ENCODE measurements at regions not wholly inside any gene's neighbourhood (a gene's known extent, or its start where the extent isn't known, plus 50 kb on each side); places are given as distances from the start of the nearest gene placed in this dataset.
A peak's percentile ranks its signal among the peaks of the same experiment; 100 is the strongest.

GRCh38 chr5:125551797-125552196 lies 805.4 kb upstream of the ZNF608 start:
- Histone ChIP-seq H3K4me3 (ENCODE audit: low read depth, low read length) (no peak overlapping the region), H3K36me3 (ENCODE audit: control insufficient read depth, insufficient read depth, low read length) (no peaks in the 10 kb centered on the region), H3K27ac (ENCODE audit: low read depth, low read length) (no peak overlapping the region), H3K27me3 (ENCODE audit: control insufficient read depth, insufficient read depth, low read length) (no peaks in the 10 kb centered on the region), H3K4me1 (ENCODE audit: control insufficient read depth, insufficient read depth, low read length) (peaks cover 4% of the 10 kb centered on the region), H3K9me3 (ENCODE audit: control insufficient read depth, insufficient read depth, low read length) (no peaks in the 10 kb centered on the region)
- DNase-seq (ENCODE audit: low read depth in 4 of 6, low spot score in 6 of 6): no peak
- WGBS (ENCODE audit: insufficient coverage): no CpG with 5 or more reads among the region's 4 CpGs

GRCh38 chr5:125552486-125552885 lies 806.0 kb upstream of the ZNF608 start:
- Histone ChIP-seq H3K4me1 (ENCODE audit: control insufficient read depth, insufficient read depth, low read length) (peaks cover 4% of the 10 kb centered on the region), H3K9me3 (ENCODE audit: control insufficient read depth, insufficient read depth, low read length) (no peaks in the 10 kb centered on the region), H3K36me3 (ENCODE audit: control insufficient read depth, insufficient read depth, low read length) (no peaks in the 10 kb centered on the region), H3K27ac (ENCODE audit: low read depth, low read length) (no peak overlapping the region), H3K27me3 (ENCODE audit: control insufficient read depth, insufficient read depth, low read length) (no peaks in the 10 kb centered on the region), H3K4me3 (ENCODE audit: low read depth, low read length) (no peak overlapping the region)
- no peak for DNase-seq (ENCODE audit: low read depth in 4 of 6, low spot score in 6 of 6)
- WGBS (ENCODE audit: insufficient coverage): 79% methylated on average over 1 of the region's 1 CpG

DNA sequence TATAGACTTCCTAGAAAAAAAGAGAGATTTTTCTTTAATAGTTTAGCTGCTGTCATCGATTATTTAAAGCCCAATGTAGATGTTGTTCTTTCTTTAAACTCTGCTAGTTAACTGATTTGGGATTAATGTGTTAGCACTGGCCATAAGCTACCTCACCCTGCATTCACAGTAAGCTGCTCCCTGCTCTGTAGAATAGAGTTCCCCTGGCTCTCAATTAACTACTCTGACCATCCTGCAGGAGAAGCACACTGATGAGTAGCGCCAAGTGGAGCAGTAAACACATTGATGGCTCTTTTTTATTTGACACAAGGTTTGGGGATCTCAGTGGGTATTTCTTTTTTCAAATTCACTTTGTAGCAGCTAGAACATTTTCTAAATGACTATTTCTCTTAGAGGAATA lies 807.9 kb upstream of the ZNF608 start:
- Histone ChIP-seq H3K36me3 (ENCODE audit: control insufficient read depth, insufficient read depth, low read length) (no peaks in the 10 kb centered on the region), H3K9me3 (ENCODE audit: control insufficient read depth, insufficient read depth, low read length) (no peaks in the 10 kb centered on the region), H3K27ac (ENCODE audit: low read depth, low read length) (no peak overlapping the region), H3K4me1 (ENCODE audit: control insufficient read depth, insufficient read depth, low read length) (peaks cover 4% of the 10 kb centered on the region), H3K4me3 (ENCODE audit: low read depth, low read length) (no peak overlapping the region), H3K27me3 (ENCODE audit: control insufficient read depth, insufficient read depth, low read length) (no peaks in the 10 kb centered on the region)
- DNase-seq (ENCODE audit: low read depth in 4 of 6, low spot score in 6 of 6): peak in 1 of 6 donors; percentile 17
- WGBS (ENCODE audit: insufficient coverage): no CpG with 5 or more reads among the region's 2 CpGs

- H3K27me3 ChIP-seq (ENCODE audit: control insufficient read depth, insufficient read depth, low read length): no peaks in the 10 kb centered on the region
- H3K9me3 ChIP-seq (ENCODE audit: control insufficient read depth, insufficient read depth, low read length): no peaks in the 10 kb centered on the region
- no peak for DNase-seq (ENCODE audit: low read depth in 4 of 6, low spot score in 6 of 6)
- H3K36me3 ChIP-seq (ENCODE audit: control insufficient read depth, insufficient read depth, low read length): no peaks in the 10 kb centered on the region
- peaks cover 4% of the 10 kb centered on the region for H3K4me1 ChIP-seq (ENCODE audit: control insufficient read depth, insufficient read depth, low read length)
- WGBS (ENCODE audit: insufficient coverage): no CpG with 5 or more reads among the region's 4 CpGs
- H3K27ac ChIP-seq (ENCODE audit: low read depth, low read length): no peak overlapping the region
- no peak overlapping the region for H3K4me3 ChIP-seq (ENCODE audit: low read depth, low read length)
These were observed 809.2 kb upstream of the ZNF608 start for GRCh38 chr5:125555591-125555990.

- no peaks in the 10 kb centered on the region for H3K36me3 ChIP-seq (ENCODE audit: control insufficient read depth, insufficient read depth, low read length)
- H3K4me3 ChIP-seq (ENCODE audit: low read depth, low read length): no peak overlapping the region
- no peaks in the 10 kb centered on the region for H3K9me3 ChIP-seq (ENCODE audit: control insufficient read depth, insufficient read depth, low read length)
- H3K27ac ChIP-seq (ENCODE audit: low read depth, low read length): no peak overlapping the region
- peak in 1 of 6 donors; percentile 16 for DNase-seq (ENCODE audit: low read depth in 4 of 6, low spot score in 6 of 6)
- no CpG with 5 or more reads among the region's 1 CpG for WGBS (ENCODE audit: insufficient coverage)
- no peaks in the 10 kb centered on the region for H3K27me3 ChIP-seq (ENCODE audit: control insufficient read depth, insufficient read depth, low read length)
- H3K4me1 ChIP-seq (ENCODE audit: control insufficient read depth, insufficient read depth, low read length): no peaks in the 10 kb centered on the region
These were observed 811.6 kb upstream of the ZNF608 start for GRCh38 chr5:125558016-125558415.

- no peaks in the 10 kb centered on the region for H3K9me3 ChIP-seq (ENCODE audit: control insufficient read depth, insufficient read depth, low read length)
- 67% methylated on average over 1 of the region's 3 CpGs for WGBS (ENCODE audit: insufficient coverage)
These were observed 812.0 kb upstream of the ZNF608 start for GRCh38 chr5:125558466-125558865.

GRCh38 chr5:125559296-125559695 lies 812.9 kb upstream of the ZNF608 start:
- 60% methylated on average over 1 of the region's 2 CpGs for WGBS (ENCODE audit: insufficient coverage)
- Histone ChIP-seq H3K4me1 (ENCODE audit: control insufficient read depth, insufficient read depth, low read length) (no peaks in the 10 kb centered on the region), H3K4me3 (ENCODE audit: low read depth, low read length) (no peak overlapping the region), H3K27ac (ENCODE audit: low read depth, low read length) (no peak overlapping the region), H3K36me3 (ENCODE audit: control insufficient read depth, insufficient read depth, low read length) (no peaks in the 10 kb centered on the region), H3K27me3 (ENCODE audit: control insufficient read depth, insufficient read depth, low read length) (no peaks in the 10 kb centered on the region), H3K9me3 (ENCODE audit: control insufficient read depth, insufficient read depth, low read length) (no peaks in the 10 kb centered on the region)
- peak in 1 of 6 donors; percentile 27 for DNase-seq (ENCODE audit: low read depth in 4 of 6, low spot score in 6 of 6)

More at GRCh38 chr5:125558466-125558865, 812.0 kb upstream of the ZNF608 start:
- H3K27me3 ChIP-seq (ENCODE audit: control insufficient read depth, insufficient read depth, low read length): no peaks in the 10 kb centered on the region
- no peaks in the 10 kb centered on the region for H3K4me1 ChIP-seq (ENCODE audit: control insufficient read depth, insufficient read depth, low read length)
- no peak overlapping the region for H3K4me3 ChIP-seq (ENCODE audit: low read depth, low read length)
- DNase-seq (ENCODE audit: low read depth in 4 of 6, low spot score in 6 of 6): peak in 1 of 6 donors; percentile 13
- H3K36me3 ChIP-seq (ENCODE audit: control insufficient read depth, insufficient read depth, low read length): no peaks in the 10 kb centered on the region
- H3K27ac ChIP-seq (ENCODE audit: low read depth, low read length): no peak overlapping the region

GRCh38 chr5:125560476-125561225 lies 814.2 kb upstream of the ZNF608 start:
- Histone ChIP-seq H3K27me3 (ENCODE audit: control insufficient read depth, insufficient read depth, low read length) (no peaks in the 10 kb centered on the region), H3K36me3 (ENCODE audit: control insufficient read depth, insufficient read depth, low read length) (no peaks in the 10 kb centered on the region), H3K4me1 (ENCODE audit: control insufficient read depth, insufficient read depth, low read length) (no peaks in the 10 kb centered on the region), H3K9me3 (ENCODE audit: control insufficient read depth, insufficient read depth, low read length) (no peaks in the 10 kb centered on the region), H3K27ac (ENCODE audit: low read depth, low read length) (no peak overlapping the region), H3K4me3 (ENCODE audit: low read depth, low read length) (no peak overlapping the region)
- WGBS (ENCODE audit: insufficient coverage): 90% methylated on average over 2 of the region's 4 CpGs
- DNase-seq (ENCODE audit: low read depth in 4 of 6, low spot score in 6 of 6): no peak

DNA sequence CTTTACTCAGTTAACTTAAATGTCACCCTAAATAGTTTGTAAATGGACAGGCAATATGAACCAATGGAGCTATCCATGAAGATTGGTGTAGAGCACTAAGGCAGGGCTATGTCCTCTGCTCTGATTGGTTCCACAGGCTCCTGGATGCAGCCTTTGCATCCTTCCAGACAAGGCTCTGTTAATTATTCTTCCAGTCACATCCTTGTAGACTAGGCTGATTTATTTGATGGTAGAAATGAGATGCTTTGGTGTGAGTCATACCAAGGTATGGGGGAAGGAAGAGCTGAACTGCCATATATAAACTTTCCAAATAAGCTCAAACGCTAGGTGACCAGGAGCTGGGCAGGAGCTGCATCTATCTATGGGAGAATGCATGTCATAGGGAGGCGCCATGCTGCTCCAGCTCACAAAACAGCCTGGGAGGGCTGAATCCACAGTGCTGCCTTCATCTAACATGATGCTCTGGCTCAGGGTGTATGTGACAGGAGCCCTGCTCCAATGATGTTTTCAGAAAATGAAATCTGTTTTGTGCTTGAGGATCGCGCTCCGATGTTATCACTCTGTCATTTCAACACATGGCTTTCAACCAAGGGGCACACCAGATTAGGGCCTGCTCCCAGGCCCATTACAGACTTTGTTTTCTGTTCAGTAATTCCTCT lies 818.0 kb upstream of the ZNF608 start:
- H3K9me3 ChIP-seq (ENCODE audit: control insufficient read depth, insufficient read depth, low read length): peaks cover 4% of the 10 kb centered on the region
- no peak overlapping the region for H3K4me3 ChIP-seq (ENCODE audit: low read depth, low read length)
- H3K27ac ChIP-seq (ENCODE audit: low read depth, low read length): no peak overlapping the region
- no peak for DNase-seq (ENCODE audit: low read depth in 4 of 6, low spot score in 6 of 6)
- 100% methylated on average over 1 of the region's 5 CpGs for WGBS (ENCODE audit: insufficient coverage)
- no peaks in the 10 kb centered on the region for H3K36me3 ChIP-seq (ENCODE audit: control insufficient read depth, insufficient read depth, low read length)
- no peaks in the 10 kb centered on the region for H3K27me3 ChIP-seq (ENCODE audit: control insufficient read depth, insufficient read depth, low read length)
- H3K4me1 ChIP-seq (ENCODE audit: control insufficient read depth, insufficient read depth, low read length): no peaks in the 10 kb centered on the region
